ENCODE measurements at regions not wholly inside any gene's neighbourhood (a gene's known extent, or its start where the extent isn't known, plus 50 kb on each side); places are given as distances from the start of the nearest gene placed in this dataset.

DNA sequence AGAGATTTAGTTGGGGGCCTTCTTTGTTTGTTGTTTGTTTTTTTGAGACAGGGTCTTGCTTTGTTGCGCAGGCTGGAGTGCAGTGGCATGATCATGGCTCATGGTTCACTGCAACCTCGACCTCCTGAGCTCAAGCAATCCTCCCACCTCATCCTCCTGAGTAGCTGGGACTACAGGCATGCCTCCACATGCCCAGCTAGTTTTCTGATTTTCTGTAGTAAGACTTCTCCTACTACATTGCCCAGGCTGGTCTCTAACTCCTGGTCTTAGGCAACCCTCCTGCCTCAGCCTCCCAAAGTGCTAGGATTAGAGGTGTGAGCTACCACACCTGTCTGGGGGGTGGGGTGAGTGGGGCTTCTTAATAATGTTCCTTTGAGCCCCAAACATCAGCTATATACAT, 148.3 kb upstream of the ADAMTS9 start:
- ATAC-seq (replicated peaks): no peak
- no peak overlapping the region for H3K27ac Mint-ChIP-seq
- no peak overlapping the region for H3K4me3 Mint-ChIP-seq

DNA sequence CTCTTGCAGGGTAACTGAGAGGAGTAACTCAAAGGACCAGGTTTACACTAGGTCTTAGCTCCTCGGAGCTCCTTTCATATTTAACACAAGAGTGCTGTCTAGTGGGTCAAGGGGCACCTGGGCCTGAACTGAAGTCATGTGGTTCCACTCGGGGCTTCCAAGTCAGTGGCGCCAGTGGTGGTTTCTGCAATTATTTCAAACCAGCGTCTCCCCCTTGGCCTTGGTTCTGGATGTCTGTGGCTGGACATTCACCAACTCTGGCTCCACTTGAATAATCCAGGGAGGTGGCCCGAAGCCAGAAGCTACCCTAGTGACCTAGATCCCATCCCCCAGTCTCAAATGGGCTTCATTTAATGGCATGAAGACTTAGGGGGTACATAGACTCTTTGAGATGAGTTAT, 144.3 kb upstream of the ADAMTS9 start:
- Mint-ChIP-seq H3K4me3 (no peak overlapping the region), H3K36me3 (no peaks in the 10 kb centered on the region), H3K27me3 (no peaks in the 10 kb centered on the region), H3K9me3 (peaks cover 1 to 3% of the 10 kb centered on the region in 2 donors), H3K4me1 (no peaks in the 10 kb centered on the region), H3K27ac (no peak overlapping the region)
- ATAC-seq (replicated peaks): no peak
- DNase-seq: no peak

More for the DNA sequence above, 148.3 kb upstream of the ADAMTS9 start:
- peaks cover 0 to 3% of the 10 kb centered on the region in 2 donors for H3K9me3 Mint-ChIP-seq
- no peaks in the 10 kb centered on the region for H3K36me3 Mint-ChIP-seq
- no peaks in the 10 kb centered on the region for H3K27me3 Mint-ChIP-seq
- no peak for DNase-seq
- H3K4me1 Mint-ChIP-seq: no peaks in the 10 kb centered on the region

DNA sequence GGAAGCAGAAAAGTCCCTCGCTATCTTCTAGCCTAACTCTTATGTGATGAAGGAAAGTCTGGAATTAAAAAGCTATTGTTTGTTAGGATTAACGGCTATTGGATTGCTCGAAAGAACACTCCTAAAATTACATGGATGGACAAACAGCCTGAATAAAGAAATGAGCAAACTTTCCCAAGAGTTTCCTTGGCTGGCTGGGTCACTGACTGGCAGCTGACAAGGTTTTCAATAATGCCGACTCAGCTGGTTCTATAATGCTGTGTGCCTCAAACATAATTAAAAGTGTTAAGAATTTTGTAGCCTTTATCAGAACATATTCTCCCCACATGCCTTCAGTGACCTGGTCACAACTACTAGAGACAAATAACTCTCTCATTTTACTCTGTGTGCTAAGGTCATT, 142.9 kb upstream of the ADAMTS9 start:
- Mint-ChIP-seq H3K27ac (no peak overlapping the region), H3K9me3 (peaks cover 0 to 1% of the 10 kb centered on the region in 2 donors), H3K4me3 (no peak overlapping the region), H3K4me1 (no peaks in the 10 kb centered on the region), H3K27me3 (no peaks in the 10 kb centered on the region), H3K36me3 (no peaks in the 10 kb centered on the region)
- ATAC-seq (replicated peaks) (no peak), DNase-seq (no peak)

DNA sequence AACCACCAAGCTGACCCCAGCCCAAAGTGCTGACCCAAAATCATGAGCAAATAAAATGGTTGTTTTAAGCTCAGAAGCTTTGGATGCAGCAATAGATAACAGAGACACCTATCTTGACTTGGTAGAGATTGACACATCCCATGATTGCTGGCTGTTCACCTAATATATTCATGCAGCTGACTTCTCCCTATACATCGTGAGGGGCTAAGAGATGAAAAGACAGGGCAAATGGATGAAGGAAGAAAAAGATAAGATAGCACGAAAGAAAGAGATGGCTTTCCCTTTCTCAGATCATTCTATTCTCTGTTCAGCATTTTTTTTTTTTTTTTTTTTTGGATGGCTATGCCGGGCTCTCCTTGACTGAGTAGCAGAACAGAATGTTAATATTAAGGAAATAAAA, 141.5 kb upstream of the ADAMTS9 start:
- no peak overlapping the region for H3K4me3 Mint-ChIP-seq
- no peak overlapping the region for H3K27ac Mint-ChIP-seq
- H3K27me3 Mint-ChIP-seq: no peaks in the 10 kb centered on the region
- H3K9me3 Mint-ChIP-seq: peaks cover 0 to 3% of the 10 kb centered on the region in 2 donors
- no peaks in the 10 kb centered on the region for H3K4me1 Mint-ChIP-seq
- DNase-seq (no peak), ATAC-seq (replicated peaks) (no peak)
- H3K36me3 Mint-ChIP-seq: no peaks in the 10 kb centered on the region

DNA sequence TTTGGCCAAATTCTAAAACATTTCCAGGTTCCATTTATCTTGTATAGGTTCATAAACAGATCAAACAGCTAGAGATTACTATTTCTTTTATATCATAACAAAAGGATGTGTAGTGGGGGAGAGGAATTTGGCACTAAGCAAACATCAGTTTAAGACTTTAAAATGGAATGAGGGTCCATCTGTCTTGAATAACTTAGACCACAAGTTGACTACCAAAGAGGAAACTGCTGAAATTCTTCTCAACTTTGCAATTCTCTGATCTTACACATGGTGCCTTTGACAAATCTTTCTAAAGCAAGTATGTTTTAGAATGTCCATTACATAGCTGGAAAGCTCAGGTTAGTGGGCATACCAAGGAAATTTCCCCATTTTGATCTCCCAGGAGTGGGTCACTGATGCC, 140.5 kb upstream of the ADAMTS9 start:
- Mint-ChIP-seq H3K4me3 (no peak overlapping the region), H3K4me1 (no peaks in the 10 kb centered on the region), H3K27ac (no peak overlapping the region), H3K9me3 (peaks cover 0 to 3% of the 10 kb centered on the region in 2 donors), H3K36me3 (no peaks in the 10 kb centered on the region), H3K27me3 (no peaks in the 10 kb centered on the region)
- DNase-seq: no peak
- ATAC-seq (replicated peaks): no peak

DNA sequence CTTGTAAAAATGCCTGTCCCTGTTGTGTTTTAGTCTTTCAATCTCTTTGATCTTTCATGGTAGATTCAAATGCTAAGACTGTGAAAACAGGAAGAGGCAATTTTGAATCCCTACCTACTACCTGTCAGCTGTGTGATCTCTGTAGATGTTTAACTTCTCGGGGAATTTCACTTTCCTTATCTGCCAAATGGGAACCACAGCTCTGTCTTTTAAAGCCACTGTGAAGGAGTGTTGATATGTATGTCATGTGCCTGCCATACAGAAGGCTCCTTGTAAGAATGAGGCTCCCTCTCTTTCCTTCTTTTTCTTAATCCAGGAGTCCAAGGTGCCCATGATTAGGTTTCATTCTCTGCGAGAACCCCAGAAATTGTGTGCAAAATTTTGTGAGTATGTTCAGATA, 139.6 kb upstream of the ADAMTS9 start:
- no peak overlapping the region for H3K27ac Mint-ChIP-seq
- no peak overlapping the region for H3K4me3 Mint-ChIP-seq
- no peaks in the 10 kb centered on the region for H3K36me3 Mint-ChIP-seq
- DNase-seq (no peak), ATAC-seq (replicated peaks) (no peak)
- peaks cover 0 to 3% of the 10 kb centered on the region in 2 donors for H3K9me3 Mint-ChIP-seq
- H3K4me1 Mint-ChIP-seq: no peaks in the 10 kb centered on the region
- no peaks in the 10 kb centered on the region for H3K27me3 Mint-ChIP-seq

DNA sequence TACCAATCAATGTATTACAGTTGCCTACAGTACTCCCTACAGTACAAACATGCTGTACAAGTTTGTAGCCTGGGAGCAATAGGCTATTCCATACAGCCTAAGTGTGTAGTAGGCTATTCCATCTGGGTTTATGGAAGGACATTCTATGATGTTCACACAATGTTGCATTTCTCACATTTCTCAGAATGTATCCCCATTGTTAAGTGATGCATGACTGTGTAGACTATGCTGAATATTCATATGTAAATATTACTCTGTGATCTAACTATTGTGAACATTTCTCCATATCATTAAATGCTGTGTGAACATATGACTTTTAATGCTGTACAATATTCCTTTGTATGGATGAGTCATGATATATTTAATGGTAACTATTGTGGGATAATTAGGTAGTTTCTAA, 139.2 kb upstream of the ADAMTS9 start:
- Mint-ChIP-seq H3K36me3 (no peaks in the 10 kb centered on the region), H3K27me3 (no peaks in the 10 kb centered on the region), H3K4me1 (no peaks in the 10 kb centered on the region), H3K27ac (no peak overlapping the region), H3K9me3 (peaks cover 0 to 3% of the 10 kb centered on the region in 2 donors), H3K4me3 (no peak overlapping the region)
- no peak for DNase-seq
- ATAC-seq (replicated peaks): no peak

DNA sequence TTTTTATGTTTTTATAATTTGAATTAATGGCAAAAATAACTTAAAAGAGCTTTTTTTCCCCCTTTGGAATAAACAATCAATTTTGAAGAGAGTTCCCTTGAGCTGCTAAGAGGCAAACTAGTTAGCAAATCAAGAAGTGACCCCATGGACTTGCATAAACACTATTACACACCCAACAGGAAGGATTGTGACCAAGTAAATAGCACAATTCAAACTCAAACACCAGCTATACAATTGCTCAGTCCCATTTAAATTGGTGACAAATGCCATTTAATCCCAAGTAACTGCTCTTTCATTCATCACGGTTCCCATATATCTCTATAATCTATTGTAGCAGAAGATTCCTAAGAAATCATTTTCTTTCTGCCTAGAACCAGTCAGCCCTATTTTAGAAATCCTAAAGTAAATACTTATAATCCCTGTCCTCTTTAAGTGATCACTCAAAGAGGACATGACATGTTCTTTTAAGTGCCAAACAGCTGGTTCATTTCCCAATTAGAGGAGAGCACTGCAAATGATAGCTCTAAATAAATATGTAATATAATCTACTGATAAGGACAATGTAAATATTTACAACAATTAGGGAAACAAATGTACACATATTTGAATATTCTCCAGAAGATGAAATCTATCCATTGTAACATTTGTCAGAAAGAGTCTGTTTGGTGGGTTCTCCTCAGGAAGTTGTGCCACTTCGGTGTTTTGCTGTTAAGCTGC, 137.8 kb upstream of the ADAMTS9 start:
- Mint-ChIP-seq H3K27me3 (no peaks in the 10 kb centered on the region), H3K4me1 (no peaks in the 10 kb centered on the region), H3K36me3 (no peaks in the 10 kb centered on the region), H3K27ac (no peak overlapping the region), H3K9me3 (peaks cover 0 to 3% of the 10 kb centered on the region in 2 donors), H3K4me3 (no peak overlapping the region)
- DNase-seq: no peak
- ATAC-seq (replicated peaks): no peak

DNA sequence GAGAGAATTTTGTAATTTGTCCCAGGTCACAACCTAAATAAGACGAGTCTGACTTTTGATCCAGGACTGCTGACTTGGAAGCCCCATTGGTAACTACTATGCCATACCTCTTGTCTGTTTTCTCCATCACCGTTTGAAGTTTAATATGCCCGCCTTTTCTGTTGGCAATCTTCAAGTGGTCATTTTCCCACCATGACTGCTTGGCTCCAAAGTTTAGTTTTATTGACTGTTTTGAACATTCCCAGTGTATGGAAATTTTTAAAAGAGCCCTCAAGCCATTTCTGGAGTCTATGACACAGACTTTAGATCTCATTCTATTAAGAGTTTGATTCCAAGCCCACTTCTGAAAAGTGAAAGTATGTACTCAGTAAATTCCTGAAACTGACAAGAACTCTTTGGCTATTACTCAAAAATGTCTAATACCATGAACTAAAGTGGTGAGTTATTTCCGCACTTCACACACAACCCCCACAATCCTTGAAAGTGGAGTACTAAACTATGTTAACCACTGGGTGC, 136.7 kb upstream of the ADAMTS9 start:
- no peak for DNase-seq
- H3K9me3 Mint-ChIP-seq: peaks cover 0 to 2% of the 10 kb centered on the region in 2 donors
- no peak for ATAC-seq (replicated peaks)
- no peak overlapping the region for H3K4me3 Mint-ChIP-seq
- no peak overlapping the region for H3K27ac Mint-ChIP-seq
- H3K4me1 Mint-ChIP-seq: no peaks in the 10 kb centered on the region
- no peaks in the 10 kb centered on the region for H3K27me3 Mint-ChIP-seq
- no peaks in the 10 kb centered on the region for H3K36me3 Mint-ChIP-seq

DNA sequence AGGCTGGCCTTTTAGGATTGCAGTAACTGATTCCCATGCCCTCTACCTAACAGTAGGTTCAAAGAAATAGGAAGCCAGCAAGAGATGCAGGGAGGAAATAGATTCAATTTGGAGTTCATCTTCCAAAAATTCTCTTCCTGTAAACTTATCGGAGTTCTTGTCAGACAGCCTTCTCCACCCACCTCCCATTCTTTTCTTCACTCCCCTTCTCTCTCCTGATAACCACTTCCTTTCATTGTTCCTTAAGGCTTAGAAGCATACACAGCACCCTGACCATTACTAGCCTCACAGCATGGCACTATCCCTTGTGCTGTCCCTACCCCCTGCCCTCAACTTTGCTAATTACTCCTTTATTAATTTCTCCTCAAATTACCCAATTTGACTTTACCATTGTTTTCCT, 130.4 kb upstream of the ADAMTS9 start:
- peaks cover 0 to 8% of the 10 kb centered on the region in 2 donors for H3K9me3 Mint-ChIP-seq
- no peak for DNase-seq

DNA sequence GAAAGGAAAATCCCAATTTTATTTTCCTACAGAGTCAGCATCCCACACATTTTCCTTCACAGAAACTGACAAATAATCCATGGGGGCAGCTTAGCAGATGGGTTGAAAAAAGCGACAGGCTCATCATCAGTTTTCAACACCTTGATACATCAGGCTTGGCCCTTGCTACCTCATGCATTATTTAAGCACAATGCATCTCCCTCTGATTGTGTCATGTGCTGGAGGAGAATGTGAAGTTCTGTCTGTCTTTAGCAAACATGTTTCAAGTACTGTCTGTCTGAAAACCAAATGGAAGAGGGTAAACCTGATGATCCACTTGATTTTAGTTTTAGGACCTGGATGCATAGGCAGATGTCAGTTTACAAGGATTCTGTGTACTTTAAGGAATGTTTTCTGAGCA, 128.6 kb upstream of the ADAMTS9 start:
- ATAC-seq (replicated peaks): no peak
- Mint-ChIP-seq H3K36me3 (no peaks in the 10 kb centered on the region), H3K4me1 (no peaks in the 10 kb centered on the region), H3K4me3 (no peak overlapping the region), H3K9me3 (peaks cover 0 to 10% of the 10 kb centered on the region in 2 donors), H3K27ac (no peak overlapping the region), H3K27me3 (no peaks in the 10 kb centered on the region)
- DNase-seq: no peak

More for the DNA sequence above, 130.4 kb upstream of the ADAMTS9 start:
- H3K36me3 Mint-ChIP-seq: no peaks in the 10 kb centered on the region
- no peaks in the 10 kb centered on the region for H3K27me3 Mint-ChIP-seq
- H3K4me1 Mint-ChIP-seq: no peaks in the 10 kb centered on the region
- H3K4me3 Mint-ChIP-seq: no peak overlapping the region
- H3K27ac Mint-ChIP-seq: no peak overlapping the region
- no peak for ATAC-seq (replicated peaks)

DNA sequence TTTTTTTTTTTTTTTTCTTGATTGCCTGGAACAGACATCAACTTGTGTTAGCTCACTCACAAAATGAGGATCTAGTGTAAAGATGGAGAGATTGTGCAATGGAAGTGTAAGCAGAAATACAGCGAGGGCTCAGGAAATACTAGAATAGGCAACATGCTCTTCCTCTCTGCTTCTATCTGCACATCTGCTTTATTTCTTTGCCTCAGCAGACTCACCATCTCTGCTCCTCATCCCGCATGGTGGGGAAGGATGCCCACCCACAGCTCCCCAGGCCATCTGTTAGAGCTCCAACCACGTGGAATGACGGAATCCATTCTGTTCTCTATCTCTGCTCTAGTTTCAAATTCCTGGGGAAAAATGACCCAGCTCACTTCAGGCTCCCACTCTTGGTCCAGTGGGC, 128.0 kb upstream of the ADAMTS9 start:
- DNase-seq (no peak), ATAC-seq (replicated peaks) (no peak)
- Mint-ChIP-seq H3K27me3 (no peaks in the 10 kb centered on the region), H3K4me1 (no peaks in the 10 kb centered on the region), H3K9me3 (peaks cover 0 to 10% of the 10 kb centered on the region in 2 donors), H3K4me3 (no peak overlapping the region), H3K36me3 (no peaks in the 10 kb centered on the region), H3K27ac (no peak overlapping the region)

DNA sequence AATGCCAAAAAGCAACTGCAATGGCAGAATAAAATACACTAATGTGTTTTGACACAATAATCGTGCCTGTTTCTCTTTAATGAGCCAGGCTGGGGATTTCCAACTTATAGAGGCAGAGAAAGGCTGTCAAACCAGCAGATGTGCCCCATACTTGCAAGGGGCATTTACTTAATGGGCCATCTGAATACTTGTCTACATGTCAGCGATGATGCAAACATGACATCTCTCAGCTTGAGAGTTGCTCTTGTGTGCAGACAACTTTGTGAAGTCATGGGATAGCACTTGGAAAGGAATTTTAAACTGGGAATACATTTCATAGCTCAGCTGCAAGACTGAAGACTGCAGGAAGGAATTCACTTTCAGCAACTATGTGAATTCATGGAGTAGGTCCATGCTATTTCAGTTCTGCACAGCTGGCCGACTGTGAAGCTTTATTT, 127.4 kb upstream of the ADAMTS9 start:
- H3K27me3 Mint-ChIP-seq: no peaks in the 10 kb centered on the region
- no peak overlapping the region for H3K4me3 Mint-ChIP-seq
- H3K36me3 Mint-ChIP-seq: no peaks in the 10 kb centered on the region
- no peak overlapping the region for H3K27ac Mint-ChIP-seq
- ATAC-seq (replicated peaks): no peak
- peaks cover 0 to 10% of the 10 kb centered on the region in 2 donors for H3K9me3 Mint-ChIP-seq
- no peak for DNase-seq
- H3K4me1 Mint-ChIP-seq: no peaks in the 10 kb centered on the region

DNA sequence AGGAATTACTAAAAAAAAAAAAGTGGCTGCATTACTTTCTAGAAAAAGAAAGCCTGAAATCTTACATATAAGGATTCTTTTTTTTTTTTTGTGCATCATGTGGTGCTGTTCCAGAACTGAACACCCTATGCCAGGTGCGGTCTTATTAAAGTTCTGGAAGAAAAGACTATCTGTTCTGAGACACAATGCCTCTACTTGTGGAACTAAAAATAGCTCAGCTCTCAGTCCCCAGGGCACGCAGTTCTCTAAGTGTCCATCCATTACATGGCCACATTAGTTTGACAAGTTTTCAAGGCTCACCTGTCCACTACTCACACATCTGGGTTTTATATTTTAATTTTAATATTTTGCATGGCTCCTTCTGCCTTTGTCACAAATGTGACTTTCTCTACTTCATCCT, 126.6 kb upstream of the ADAMTS9 start:
- Mint-ChIP-seq H3K27ac (no peak overlapping the region), H3K4me3 (no peak overlapping the region), H3K27me3 (no peaks in the 10 kb centered on the region), H3K36me3 (no peaks in the 10 kb centered on the region), H3K4me1 (no peaks in the 10 kb centered on the region), H3K9me3 (peaks cover 0 to 10% of the 10 kb centered on the region in 2 donors)
- ATAC-seq (replicated peaks) (no peak), DNase-seq (no peak)

DNA sequence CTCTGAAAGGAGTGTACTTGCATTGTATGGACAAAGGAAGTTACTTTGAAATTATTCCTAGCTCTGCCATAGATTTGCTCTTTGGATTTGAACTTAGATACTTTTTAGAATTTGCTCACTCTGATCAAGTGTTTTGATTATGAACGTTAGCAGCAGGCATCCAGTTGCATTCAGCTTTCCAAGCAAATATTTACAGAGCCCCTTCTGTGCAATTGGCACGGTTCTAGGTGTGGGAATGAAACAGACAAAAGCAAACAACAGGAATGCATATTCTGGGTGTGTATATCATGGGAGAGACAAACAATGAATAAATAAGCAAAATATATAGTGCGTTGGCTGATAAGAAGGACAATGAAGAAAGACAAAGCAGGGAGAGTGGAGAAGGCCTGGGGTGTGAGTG, 125.5 kb upstream of the ADAMTS9 start:
- H3K27ac Mint-ChIP-seq: no peak overlapping the region
- no peak overlapping the region for H3K4me3 Mint-ChIP-seq
- ATAC-seq (replicated peaks): no peak
- H3K4me1 Mint-ChIP-seq: no peaks in the 10 kb centered on the region
- no peaks in the 10 kb centered on the region for H3K27me3 Mint-ChIP-seq
- DNase-seq: no peak
- H3K9me3 Mint-ChIP-seq: peaks cover 0 to 9% of the 10 kb centered on the region in 2 donors
- no peaks in the 10 kb centered on the region for H3K36me3 Mint-ChIP-seq

Data from stimulated activated naive B cell treated with anti-CD40 and anti-IgM and Interleukin-4, amounts not matched to agents 10 μg/mL and 1 μg/mL and 100 μg/mL, for 72 hours (primary cell).